ENCODE measurements at regions not wholly inside any gene's neighbourhood (a gene's known extent, or its start where the extent isn't known, plus 50 kb on each side); places are given as distances from the start of the nearest gene placed in this dataset.

GRCh38 chr17:5870231-5870953 lies 199.8 kb upstream of the WSCD1 start:
- TF ChIP-seq EZH2phosphoT487 (IDR thresholded peaks at IDR 0.05; ENCODE audit: low read depth) (no peak), CTCF (IDR thresholded peaks at IDR 0.05; ENCODE audit: low read depth, low read length) (no peak)
- Histone ChIP-seq H2AFZ (ENCODE audit: low read depth, low read length) (no peak overlapping the region), H3K4me2 (ENCODE audit: low read length) (peak overlapping the region; percentile 5; the same call in 1 of the 2 replicates)

GRCh38 chr17:5871666-5872065 lies 198.5 kb upstream of the WSCD1 start:
- H3K9me3 ChIP-seq (ENCODE audit: insufficient read depth, low read length) = no peaks in the 10 kb centered on the region
- H3K9ac ChIP-seq (ENCODE audit: low read length) = no peak overlapping the region
- H2AFZ ChIP-seq (ENCODE audit: low read depth, low read length) = no peak overlapping the region
- TF ChIP-seq EZH2phosphoT487 (IDR thresholded peaks at IDR 0.05; ENCODE audit: low read depth) (no peak), CTCF (IDR thresholded peaks at IDR 0.05; ENCODE audit: low read depth, low read length) (no peak)
- H3K36me3 ChIP-seq (replicated peaks; ENCODE audit: low read depth, low read length) = no peaks in the 10 kb centered on the region
- H3K27ac ChIP-seq (ENCODE audit: low read length) = no peak overlapping the region
- H3K4me1 ChIP-seq (ENCODE audit: low read length) = peaks cover 54% of the 10 kb centered on the region
- H3K4me3 ChIP-seq (ENCODE audit: low read length) = no peak overlapping the region
- H3K79me2 ChIP-seq (ENCODE audit: low read length) = no peaks in the 10 kb centered on the region
- H3K27me3 ChIP-seq (ENCODE audit: low read depth, low read length) = no peaks in the 10 kb centered on the region
- no peaks in the 10 kb centered on the region for H4K20me1 ChIP-seq (ENCODE audit: insufficient read depth, low read length)
- H3K4me2 ChIP-seq (ENCODE audit: low read length) = no peak overlapping the region

More at GRCh38 chr17:5870231-5870953, 199.8 kb upstream of the WSCD1 start:
- H3K79me2 ChIP-seq (ENCODE audit: low read length) = no peaks in the 10 kb centered on the region
- H4K20me1 ChIP-seq (ENCODE audit: insufficient read depth, low read length) = no peaks in the 10 kb centered on the region
- no peaks in the 10 kb centered on the region for H3K27me3 ChIP-seq (ENCODE audit: low read depth, low read length)
- H3K9me3 ChIP-seq (ENCODE audit: insufficient read depth, low read length) = no peaks in the 10 kb centered on the region
- no peak overlapping the region for H3K4me3 ChIP-seq (ENCODE audit: low read length)
- no peak overlapping the region for H3K9ac ChIP-seq (ENCODE audit: low read length)
- H3K36me3 ChIP-seq (replicated peaks; ENCODE audit: low read depth, low read length) = no peaks in the 10 kb centered on the region
- peak overlapping the region; percentile 28; the same call in 1 of the 2 replicates for H3K27ac ChIP-seq (ENCODE audit: low read length)
- peaks cover 41% of the 10 kb centered on the region for H3K4me1 ChIP-seq (ENCODE audit: low read length)

GRCh38 chr17:5872831-5873230 lies 197.3 kb upstream of the WSCD1 start:
- TF ChIP-seq CTCF (IDR thresholded peaks at IDR 0.05; ENCODE audit: low read depth, low read length) = no peak
- no peak for TF ChIP-seq EZH2phosphoT487 (IDR thresholded peaks at IDR 0.05; ENCODE audit: low read depth)
- Histone ChIP-seq H3K9me3 (ENCODE audit: insufficient read depth, low read length) (no peaks in the 10 kb centered on the region), H2AFZ (ENCODE audit: low read depth, low read length) (no peak overlapping the region), H3K9ac (ENCODE audit: low read length) (no peak overlapping the region), H3K27me3 (ENCODE audit: low read depth, low read length) (no peaks in the 10 kb centered on the region), H3K27ac (ENCODE audit: low read length) (0 out of 2 replicates have a peak overlapping the region, but pooled peaks have one; percentile 62), H4K20me1 (ENCODE audit: insufficient read depth, low read length) (no peaks in the 10 kb centered on the region), H3K4me3 (ENCODE audit: low read length) (no peak overlapping the region), H3K4me2 (ENCODE audit: low read length) (no peak overlapping the region), H3K4me1 (ENCODE audit: low read length) (peaks cover 59% of the 10 kb centered on the region), H3K79me2 (ENCODE audit: low read length) (no peaks in the 10 kb centered on the region), H3K36me3 (replicated peaks; ENCODE audit: low read depth, low read length) (no peaks in the 10 kb centered on the region)

GRCh38 chr17:5873781-5874180 lies 196.4 kb upstream of the WSCD1 start:
- Histone ChIP-seq H3K27me3 (ENCODE audit: low read depth, low read length) (no peaks in the 10 kb centered on the region), H3K36me3 (replicated peaks; ENCODE audit: low read depth, low read length) (no peaks in the 10 kb centered on the region), H3K9me3 (ENCODE audit: insufficient read depth, low read length) (no peaks in the 10 kb centered on the region), H4K20me1 (ENCODE audit: insufficient read depth, low read length) (no peaks in the 10 kb centered on the region), H2AFZ (ENCODE audit: low read depth, low read length) (no peak overlapping the region), H3K4me1 (ENCODE audit: low read length) (peaks cover 68% of the 10 kb centered on the region), H3K27ac (ENCODE audit: low read length) (peak overlapping the region; percentile 72), H3K4me3 (ENCODE audit: low read length) (no peak overlapping the region; the same call in 1 of the 2 replicates), H3K9ac (ENCODE audit: low read length) (no peak overlapping the region; the same call in 1 of the 2 replicates), H3K79me2 (ENCODE audit: low read length) (no peaks in the 10 kb centered on the region), H3K4me2 (ENCODE audit: low read length) (peak overlapping the region; percentile 60)
- TF ChIP-seq EZH2phosphoT487 (IDR thresholded peaks at IDR 0.05; ENCODE audit: low read depth) (no peak), CTCF (IDR thresholded peaks at IDR 0.05; ENCODE audit: low read depth, low read length) (no peak)
